BLaER1 treated with 17β-estradiol and CSF1 and Interleukin-3, amounts not matched to agents 10 nM and 100 nM (cell line): ENCODE measurements at regions not wholly inside any gene's neighbourhood (a gene's known extent, or its start where the extent isn't known, plus 50 kb on each side); places are given as distances from the start of the nearest gene placed in this dataset.

ENCODE experiments used
- H3K27ac ChIP-seq, 11 experiments: shearing (Covaris generic); formaldehyde crosslinking; 2 replicates each; pipeline ENCODE4 v1.8.1; 2022
- H3K27me3 ChIP-seq, 11 experiments: shearing (Covaris generic); formaldehyde crosslinking; 2 replicates each; pipeline ENCODE4 v1.8.1; 2022
- H3K36me3 ChIP-seq, 11 experiments: shearing (Covaris generic); formaldehyde crosslinking; 2 replicates each; pipeline ENCODE4 v1.8.1; 2022
- H3K4me1 ChIP-seq, 10 experiments: shearing (Covaris generic); formaldehyde crosslinking; 2 replicates each; pipeline ENCODE4 v1.8.1; 2022
- H3K4me2 ChIP-seq, 11 experiments: shearing (Covaris generic); formaldehyde crosslinking; 2 replicates each; pipeline ENCODE4 v1.8.1; 2022
- H3K4me3 ChIP-seq, 10 experiments: shearing (Covaris generic); formaldehyde crosslinking; 2 replicates each; pipeline ENCODE4 v1.8.1; 2022
- H3K9ac ChIP-seq, 11 experiments: shearing (Covaris generic); formaldehyde crosslinking; 2 replicates each; pipeline ENCODE4 v1.8.1; 2022
- H3K9me3 ChIP-seq, 11 experiments: shearing (Covaris generic); formaldehyde crosslinking; replicated peaks in 1 of 11; 2 replicates each; pipeline ENCODE4 v1.8.1; 2022
- H4K20me1 ChIP-seq, 11 experiments: shearing (Covaris generic); formaldehyde crosslinking; 2 replicates each; pipeline ENCODE4 v1.8.1; 2022
- Cebpa-rat ChIP-seq, 11 experiments: shearing (Covaris generic); IDR thresholded peaks; 2 replicates each; pipeline ENCODE4 v1.8.1; 2022

DNA sequence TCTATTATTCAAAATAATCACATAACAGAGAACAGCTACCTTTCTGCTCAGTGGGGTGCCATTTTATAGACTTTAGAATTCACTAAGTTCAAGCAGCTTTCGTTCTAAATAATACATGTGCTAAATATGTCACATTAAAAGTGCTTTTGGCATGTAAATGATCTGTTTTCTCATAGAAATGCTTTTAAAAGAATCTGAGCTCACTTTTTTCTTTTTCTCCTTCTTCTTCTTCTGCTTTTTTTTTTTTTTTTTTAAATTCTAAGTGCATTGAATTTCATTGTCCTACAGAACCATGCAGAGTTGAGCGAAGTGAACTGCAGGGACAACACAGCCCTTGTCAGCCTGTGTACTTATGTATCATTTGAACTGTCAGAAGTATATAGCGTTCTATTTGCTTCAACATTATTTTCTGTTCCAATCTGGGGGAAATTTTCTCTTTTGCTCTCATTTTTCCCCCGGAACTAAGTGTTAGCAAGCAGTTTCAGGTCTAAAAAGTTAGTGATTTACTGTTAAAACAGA, 193.8 kb upstream of the TMCO5A start:
- H3K36me3 ChIP-seq, result no peaks in the 10 kb centered on the region
- H3K27ac ChIP-seq, result no peak overlapping the region
- H3K9ac ChIP-seq, result no peak overlapping the region
- H4K20me1 ChIP-seq, result no peaks in the 10 kb centered on the region
- H3K27me3 ChIP-seq, result no peaks in the 10 kb centered on the region
- no peaks in the 10 kb centered on the region for H3K9me3 ChIP-seq
- TF ChIP-seq Cebpa-rat (IDR thresholded peaks at IDR 0.05), result no peak
- no peak overlapping the region for H3K4me3 ChIP-seq
- H3K4me2 ChIP-seq, result no peak overlapping the region
- no peaks in the 10 kb centered on the region for H3K4me1 ChIP-seq

DNA sequence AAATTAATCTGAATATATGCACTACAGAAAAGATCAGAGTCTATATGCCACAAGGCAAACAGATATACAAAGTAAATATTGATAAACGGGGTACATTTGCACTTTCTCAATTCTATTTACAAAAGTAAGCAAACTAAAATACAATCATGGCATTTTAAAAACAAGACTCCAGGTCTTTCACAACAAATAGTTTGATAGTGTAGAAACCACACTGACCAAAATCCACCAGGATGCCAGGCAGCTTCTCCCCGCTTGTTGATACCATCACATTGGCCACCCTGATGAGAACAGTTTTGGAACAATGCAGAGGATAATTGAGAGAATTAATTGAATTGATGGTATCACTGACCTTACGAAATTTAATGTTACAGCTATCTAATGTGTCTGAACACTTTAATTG, 190.6 kb upstream of the TMCO5A start:
- no peak overlapping the region for H3K27ac ChIP-seq
- H3K9me3 ChIP-seq, result peaks cover 0 to 4% (median 0%) of the 10 kb centered on the region in 11 experiments; a peak in 4 of 22 replicates
- no peaks in the 10 kb centered on the region for H3K36me3 ChIP-seq
- no peak for TF ChIP-seq Cebpa-rat (IDR thresholded peaks at IDR 0.05)
- H3K4me2 ChIP-seq, result no peak overlapping the region
- H3K9ac ChIP-seq, result no peak overlapping the region
- H3K4me1 ChIP-seq, result no peaks in the 10 kb centered on the region
- no peaks in the 10 kb centered on the region for H4K20me1 ChIP-seq
- no peaks in the 10 kb centered on the region for H3K27me3 ChIP-seq
- no peak overlapping the region for H3K4me3 ChIP-seq

DNA sequence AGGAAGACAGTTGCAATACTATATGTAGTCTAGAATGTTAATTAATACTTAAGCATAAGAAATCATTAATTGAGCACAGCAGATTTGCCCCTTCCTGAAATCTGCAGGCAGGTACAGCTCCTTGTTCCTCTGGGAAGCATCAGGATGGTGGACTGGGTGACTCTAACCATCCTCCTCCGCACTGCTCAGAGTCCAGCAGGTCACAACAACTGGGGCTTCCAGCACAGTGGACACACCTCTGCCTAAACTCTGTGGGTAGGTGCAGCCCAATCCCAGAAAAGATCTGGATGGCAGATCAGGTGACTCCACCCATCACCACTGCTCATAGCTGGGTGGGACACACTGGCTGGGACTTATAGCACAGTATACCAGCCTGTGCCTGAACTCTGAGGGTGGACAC, 189.9 kb upstream of the TMCO5A start:
- TF ChIP-seq Cebpa-rat (IDR thresholded peaks at IDR 0.05), result no peak
- Histone ChIP-seq H3K9me3 (peaks cover 0 to 9% (median 5%) of the 10 kb centered on the region in 11 experiments; a peak in 10 of 22 replicates), H3K9ac (no peak overlapping the region), H3K4me2 (no peak overlapping the region), H3K27ac (no peak overlapping the region), H3K27me3 (no peaks in the 10 kb centered on the region), H4K20me1 (no peaks in the 10 kb centered on the region), H3K4me3 (no peak overlapping the region), H3K4me1 (no peaks in the 10 kb centered on the region), H3K36me3 (no peaks in the 10 kb centered on the region)

DNA sequence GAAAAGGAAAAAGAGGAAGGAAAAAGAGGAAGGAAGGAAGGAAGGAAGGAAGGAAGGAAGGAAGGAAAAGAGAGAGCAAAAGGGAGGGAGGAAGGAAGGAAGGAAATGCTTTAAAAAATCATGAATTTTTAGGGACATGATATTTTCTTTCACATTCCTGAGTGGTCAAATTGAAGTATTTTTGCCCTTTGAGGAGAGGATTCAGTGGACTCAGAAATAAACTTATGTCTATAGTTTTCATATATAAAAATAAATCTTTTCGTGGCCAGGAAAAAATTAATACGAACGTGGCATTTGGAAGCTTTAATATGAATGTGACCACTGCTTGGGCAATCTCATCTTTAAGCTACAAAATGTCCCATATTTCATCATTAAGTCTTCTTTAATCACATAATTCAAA, 183.0 kb upstream of the TMCO5A start:
- Histone ChIP-seq H3K4me1 (no peaks in the 10 kb centered on the region), H4K20me1 (no peaks in the 10 kb centered on the region), H3K4me3 (no peak overlapping the region), H3K9me3 (peaks cover 0 to 22% (median 14%) of the 10 kb centered on the region in 11 experiments; a peak in 13 of 22 replicates), H3K4me2 (no peak overlapping the region), H3K27me3 (no peaks in the 10 kb centered on the region), H3K9ac (no peak overlapping the region), H3K36me3 (no peaks in the 10 kb centered on the region), H3K27ac (no peak overlapping the region)
- no peak for TF ChIP-seq Cebpa-rat (IDR thresholded peaks at IDR 0.05)

DNA sequence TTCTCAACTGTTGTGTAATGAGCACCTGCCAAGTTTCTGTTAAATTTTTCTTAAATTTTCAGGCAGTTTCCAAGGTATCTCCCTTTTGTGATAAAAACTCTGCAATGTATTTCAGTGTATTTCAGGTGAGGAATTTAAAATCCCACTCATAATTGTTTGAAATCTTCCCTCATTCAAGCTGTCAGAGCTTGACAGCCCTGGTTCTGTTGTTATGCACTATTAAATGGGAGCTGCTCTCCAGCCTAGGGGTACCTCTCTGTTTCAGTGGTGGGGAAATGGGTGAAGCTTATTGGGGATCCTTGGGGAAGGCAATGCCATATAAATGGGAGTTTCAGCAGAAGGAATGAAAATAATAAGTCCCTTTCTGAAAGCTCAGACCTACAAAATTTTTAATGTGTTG, 178.0 kb upstream of the TMCO5A start:
- H3K27ac ChIP-seq, result no peak overlapping the region
- H3K9ac ChIP-seq, result no peak overlapping the region
- no peak overlapping the region for H3K4me3 ChIP-seq
- no peak for TF ChIP-seq Cebpa-rat (IDR thresholded peaks at IDR 0.05)
- H3K27me3 ChIP-seq, result no peaks in the 10 kb centered on the region
- H3K9me3 ChIP-seq, result peaks cover 0 to 5% (median 0%) of the 10 kb centered on the region in 11 experiments; a peak in 5 of 22 replicates
- no peaks in the 10 kb centered on the region for H3K36me3 ChIP-seq
- H4K20me1 ChIP-seq, result no peaks in the 10 kb centered on the region
- H3K4me2 ChIP-seq, result no peak overlapping the region
- H3K4me1 ChIP-seq, result no peaks in the 10 kb centered on the region

DNA sequence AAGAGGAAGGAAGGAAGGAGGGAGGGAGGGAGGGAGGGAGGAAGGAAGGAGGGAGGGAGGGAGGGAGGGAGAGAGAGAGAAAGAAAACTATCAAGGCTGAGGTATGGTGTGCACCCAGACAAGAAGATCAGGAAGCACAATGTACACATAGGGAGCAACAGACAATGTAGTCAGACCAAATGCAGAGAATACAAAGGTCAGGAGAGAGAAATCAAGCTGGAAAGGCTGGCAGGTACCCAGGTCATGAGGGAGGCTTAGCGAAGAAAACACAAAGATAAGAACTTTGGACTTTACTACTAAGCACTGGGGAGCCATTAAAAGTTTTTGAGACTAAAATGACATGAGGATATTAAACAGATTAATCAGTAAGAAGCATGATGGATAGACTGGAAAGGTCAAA, 176.0 kb upstream of the TMCO5A start:
- H4K20me1 ChIP-seq, result no peaks in the 10 kb centered on the region
- H3K36me3 ChIP-seq, result no peaks in the 10 kb centered on the region
- no peak overlapping the region for H3K4me3 ChIP-seq
- H3K4me2 ChIP-seq, result no peak overlapping the region
- no peak overlapping the region for H3K9ac ChIP-seq
- no peak overlapping the region for H3K27ac ChIP-seq
- peaks cover 0 to 5% (median 0%) of the 10 kb centered on the region in 10 experiments; a peak in 6 of 20 replicates for H3K4me1 ChIP-seq
- H3K9me3 ChIP-seq, result peaks cover 0 to 5% (median 0%) of the 10 kb centered on the region in 11 experiments; a peak in 1 of 22 replicates
- H3K27me3 ChIP-seq, result no peaks in the 10 kb centered on the region
- TF ChIP-seq Cebpa-rat (IDR thresholded peaks at IDR 0.05), result no peak

DNA sequence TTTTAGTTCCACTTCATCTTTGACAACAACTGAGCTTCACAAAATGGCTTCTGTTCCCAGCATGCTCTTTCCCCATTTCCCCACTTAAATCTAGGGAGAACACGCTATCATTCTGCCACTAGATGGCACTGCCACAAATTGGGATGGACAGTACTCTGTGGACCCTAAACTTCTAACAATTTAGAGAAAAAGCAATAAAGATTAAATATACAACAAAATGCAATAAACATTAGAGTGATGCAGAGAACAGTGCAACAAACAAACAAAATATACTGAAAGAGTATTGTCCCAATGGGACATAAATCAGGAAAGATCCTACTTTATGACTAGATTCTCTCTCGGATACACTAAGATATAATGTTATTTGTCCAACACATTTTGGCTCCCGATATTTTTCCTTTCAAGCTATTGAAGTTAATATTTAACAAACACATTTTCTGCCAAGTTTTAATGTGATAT, 169.7 kb upstream of the TMCO5A start:
- Histone ChIP-seq H3K9ac (no peak overlapping the region), H3K36me3 (no peaks in the 10 kb centered on the region), H3K4me1 (peaks cover 14 to 46% (median 22%) of the 10 kb centered on the region in 10 experiments), H3K4me3 (no peak overlapping the region), H3K27me3 (no peaks in the 10 kb centered on the region), H3K27ac (peak overlapping the region in 3 of 11 experiments; percentile 41 to 50 (median 42); a peak in 6 of 22 replicates), H3K4me2 (peak overlapping the region in 5 of 11 experiments; percentile 3 to 48 (median 39); a peak in 6 of 22 replicates), H4K20me1 (no peaks in the 10 kb centered on the region), H3K9me3 (no peaks in the 10 kb centered on the region)
- no peak for TF ChIP-seq Cebpa-rat (IDR thresholded peaks at IDR 0.05)

DNA sequence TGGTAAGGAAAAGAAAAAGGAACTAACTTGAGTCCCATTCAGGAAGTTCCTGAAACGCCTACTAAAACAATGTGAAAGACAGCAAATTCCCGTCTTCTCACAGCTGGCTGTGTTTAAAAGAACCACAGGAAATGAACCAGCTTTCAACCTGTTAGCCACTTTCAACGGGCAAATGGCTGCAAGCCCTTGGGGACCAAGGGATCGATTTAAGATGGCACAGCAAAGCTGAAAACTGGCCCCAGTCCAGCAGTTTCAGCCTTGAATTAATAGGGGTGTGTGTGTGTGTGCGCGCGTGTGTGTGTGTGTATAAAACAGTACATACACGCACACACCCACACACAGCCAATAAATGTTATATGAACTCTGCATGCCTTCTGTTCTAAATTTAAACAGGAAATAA, 168.7 kb upstream of the TMCO5A start:
- H3K9me3 ChIP-seq, result no peaks in the 10 kb centered on the region
- peak overlapping the region in 2 of 11 experiments; percentile 4 to 18; a peak in 1 of 22 replicates for H3K9ac ChIP-seq
- no peak for TF ChIP-seq Cebpa-rat (IDR thresholded peaks at IDR 0.05)
- peak overlapping the region in 10 of 11 experiments; percentile 9 to 62 (median 49); a peak in 17 of 22 replicates for H3K27ac ChIP-seq
- H3K4me2 ChIP-seq, result peak overlapping the region; percentile 62 to 86 (median 79)
- no peaks in the 10 kb centered on the region for H4K20me1 ChIP-seq
- no peaks in the 10 kb centered on the region for H3K27me3 ChIP-seq
- H3K4me1 ChIP-seq, result peaks cover 14 to 49% (median 22%) of the 10 kb centered on the region in 10 experiments
- H3K4me3 ChIP-seq, result peak overlapping the region in 2 of 10 experiments; percentile 31 to 39; a peak in 2 of 20 replicates
- no peaks in the 10 kb centered on the region for H3K36me3 ChIP-seq

DNA sequence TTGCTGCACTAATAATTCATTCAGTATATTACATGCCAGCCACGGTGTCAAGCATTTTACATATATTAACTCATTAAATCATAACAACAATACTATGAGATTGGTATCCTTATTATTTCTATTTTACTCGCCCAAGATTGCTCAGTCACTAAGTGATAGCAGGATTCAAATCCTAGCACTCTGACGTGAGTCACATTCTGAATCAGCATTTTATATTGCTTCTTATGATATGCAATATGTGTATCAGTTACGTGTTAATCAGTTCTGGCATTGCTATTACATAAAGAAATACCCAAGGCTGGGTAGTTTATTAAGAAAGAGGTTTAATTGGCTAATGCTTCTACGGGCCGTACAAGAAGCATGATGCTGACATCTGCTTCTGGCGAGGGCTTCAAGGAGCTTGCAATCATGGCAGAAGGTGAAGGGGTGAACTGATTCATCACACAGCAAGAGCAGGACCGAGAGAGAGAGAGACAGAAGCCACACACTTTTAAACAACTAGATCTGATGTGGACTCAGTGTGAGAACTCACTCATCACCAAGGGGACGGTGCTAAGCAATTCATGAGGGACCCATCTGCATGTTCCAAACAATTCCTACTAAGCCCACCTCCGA, 166.5 kb upstream of the TMCO5A start:
- H3K4me3 ChIP-seq, result no peak overlapping the region
- H3K9ac ChIP-seq, result no peak overlapping the region
- H3K27me3 ChIP-seq, result no peaks in the 10 kb centered on the region
- TF ChIP-seq Cebpa-rat (IDR thresholded peaks at IDR 0.05), result no peak
- H3K27ac ChIP-seq, result no peak overlapping the region
- no peaks in the 10 kb centered on the region for H3K36me3 ChIP-seq
- no peaks in the 10 kb centered on the region for H3K9me3 ChIP-seq
- H4K20me1 ChIP-seq, result no peaks in the 10 kb centered on the region
- no peak overlapping the region for H3K4me2 ChIP-seq
- peaks cover 14 to 62% (median 25%) of the 10 kb centered on the region in 10 experiments for H3K4me1 ChIP-seq
